Smooth muscle cell (in vitro differentiated cells): ENCODE measurements at regions not wholly inside any gene's neighbourhood (a gene's known extent, or its start where the extent isn't known, plus 50 kb on each side); places are given as distances from the start of the nearest gene placed in this dataset.

Experiments
- DNase-seq: peaks from one replicate; lab custom pipeline; 2025; ENCODE audit not compliant: unreplicated experiment; lab: John Stamatoyannopoulos, UW
- H2AFZ ChIP-seq: fragments of 200-600 bp; sonication (generic); 2 replicates; pipeline ENCODE4 v1.6.0; 2016; ENCODE audit warnings: antibody characterized with exemption, low read depth, mild to moderate bottlenecking
- H3F3A ChIP-seq: fragments of 200-600 bp; sonication (generic); 2 replicates; pipeline ENCODE4 v1.6.0; 2017; ENCODE audit warnings: antibody characterized with exemption, low read depth
- H3K27ac ChIP-seq: fragments of 200-600 bp; sonication (generic); 2 replicates; pipeline ENCODE4 v1.5.1; 2016; ENCODE audit warnings: low read depth, mild to moderate bottlenecking
- H3K27me3 ChIP-seq: fragments of 200-600 bp; sonication (generic); 2 replicates; pipeline ENCODE4 v1.6.1; 2016; ENCODE audit warnings: low read depth, mild to moderate bottlenecking
- H3K36me3 ChIP-seq: fragments of 200-600 bp; sonication (generic); 2 replicates; pipeline ENCODE4 v1.5.1; 2016; ENCODE audit warnings: low read depth
- H3K4me1 ChIP-seq: fragments of 200-600 bp; sonication (generic); 2 replicates; pipeline ENCODE4 v1.5.1; 2016; ENCODE audit warnings: low read depth
- H3K4me2 ChIP-seq: fragments of 200-600 bp; sonication (generic); 2 replicates; pipeline ENCODE4 v1.6.0; 2016; ENCODE audit warnings: mild to moderate bottlenecking
- H3K4me3 ChIP-seq: fragments of 200-600 bp; sonication (generic); 2 replicates; pipeline ENCODE4 v1.5.1; 2016; ENCODE audit warnings: mild to moderate bottlenecking
- H3K79me2 ChIP-seq: fragments of 200-600 bp; sonication (generic); 2 replicates; pipeline ENCODE4 v1.6.0; 2016; ENCODE audit warnings: low read depth, mild to moderate bottlenecking
- H3K9ac ChIP-seq: fragments of 200-600 bp; sonication (generic); 2 replicates; pipeline ENCODE4 v1.6.0; 2016; ENCODE audit warnings: low read depth
- H3K9me3 ChIP-seq: fragments of 200-600 bp; sonication (generic); replicated peaks from 2 replicates; pipeline ENCODE4 v1.5.1; 2016; ENCODE audit warnings: low read depth
- H4K20me1 ChIP-seq: fragments of 200-600 bp; sonication (generic); 2 replicates; pipeline ENCODE4 v1.6.0; 2016; ENCODE audit warnings: low read depth
- CTCF ChIP-seq: fragments of 200-600 bp; sonication (generic); IDR thresholded peaks from 2 replicates; pipeline ENCODE4 v1.5.1; 2017; ENCODE audit warnings: borderline replicate concordance, mild to moderate bottlenecking, antibody characterized with exemption; ENCODE audit not compliant: insufficient read depth, poor library complexity, severe bottlenecking
- WGBS: methylation state at CpG from one replicate; pipeline ENCODE4 v1.1.7; 2016; ENCODE audit warnings: low lambda C conversion rate; 5-methylcytosine and 5-hydroxymethylcytosine counted together

GRCh38 chr10:83667594-83667993 is 471.7 kb upstream of the GHITM start:
- H3K4me2 ChIP-seq = no peak overlapping the region
- H3K27me3 ChIP-seq = no peaks in the 10 kb centered on the region
- no peaks in the 10 kb centered on the region for H3K36me3 ChIP-seq
- WGBS = 100% methylated on average over 1 of the region's 1 CpG
- H3K9me3 ChIP-seq = no peaks in the 10 kb centered on the region
- H4K20me1 ChIP-seq = no peaks in the 10 kb centered on the region
- H3K27ac ChIP-seq = no peak overlapping the region
- DNase-seq = no peak
- H3K4me3 ChIP-seq = no peak overlapping the region
- H3K9ac ChIP-seq = no peak overlapping the region
- H2AFZ ChIP-seq = no peak overlapping the region
- H3K4me1 ChIP-seq = peaks cover 4% of the 10 kb centered on the region
- no peak for TF ChIP-seq CTCF
- no peaks in the 10 kb centered on the region for H3F3A ChIP-seq
- H3K79me2 ChIP-seq = no peaks in the 10 kb centered on the region

- Histone ChIP-seq H3K27ac (no peak overlapping the region), H3F3A (no peaks in the 10 kb centered on the region), H3K27me3 (no peaks in the 10 kb centered on the region), H2AFZ (no peak overlapping the region), H3K79me2 (no peaks in the 10 kb centered on the region), H4K20me1 (no peaks in the 10 kb centered on the region), H3K4me1 (no peaks in the 10 kb centered on the region), H3K4me3 (no peak overlapping the region), H3K4me2 (no peak overlapping the region), H3K36me3 (no peaks in the 10 kb centered on the region), H3K9ac (no peak overlapping the region), H3K9me3 (no peaks in the 10 kb centered on the region)
- DNase-seq = no peak
- TF ChIP-seq CTCF = no peak
- WGBS = 72% methylated on average over 3 of the region's 3 CpGs
Observed at GRCh38 chr10:83673316-83673715, 466.0 kb upstream of the GHITM start.

GRCh38 chr10:83677795-83678194 is 461.5 kb upstream of the GHITM start:
- Histone ChIP-seq H3K4me1 (no peaks in the 10 kb centered on the region), H3K9ac (no peak overlapping the region), H3K36me3 (no peaks in the 10 kb centered on the region), H2AFZ (no peak overlapping the region), H3K27me3 (no peaks in the 10 kb centered on the region), H3K4me2 (no peak overlapping the region), H3K27ac (no peak overlapping the region), H3K79me2 (no peaks in the 10 kb centered on the region), H3K4me3 (no peak overlapping the region), H4K20me1 (no peaks in the 10 kb centered on the region), H3K9me3 (no peaks in the 10 kb centered on the region), H3F3A (no peaks in the 10 kb centered on the region)
- WGBS = 41% methylated on average over 4 of the region's 4 CpGs
- no peak for DNase-seq
- no peak for TF ChIP-seq CTCF

- no peaks in the 10 kb centered on the region for H3K4me1 ChIP-seq
- no peak overlapping the region for H3K9ac ChIP-seq
- H2AFZ ChIP-seq = no peak overlapping the region
- no peak overlapping the region for H3K4me3 ChIP-seq
- no peaks in the 10 kb centered on the region for H3K79me2 ChIP-seq
- TF ChIP-seq CTCF = no peak
- DNase-seq = no peak
- H3K9me3 ChIP-seq = no peaks in the 10 kb centered on the region
- 94% methylated on average over 3 of the region's 3 CpGs for WGBS
- no peak overlapping the region for H3K27ac ChIP-seq
- no peaks in the 10 kb centered on the region for H4K20me1 ChIP-seq
- no peaks in the 10 kb centered on the region for H3F3A ChIP-seq
- H3K36me3 ChIP-seq = no peaks in the 10 kb centered on the region
- no peak overlapping the region for H3K4me2 ChIP-seq
- no peaks in the 10 kb centered on the region for H3K27me3 ChIP-seq
Observed at GRCh38 chr10:83678850-83679249, 460.5 kb upstream of the GHITM start.
